ENCODE measurements at regions not wholly inside any gene's neighbourhood (a gene's known extent, or its start where the extent isn't known, plus 50 kb on each side); places are given as distances from the start of the nearest gene placed in this dataset.

DNA sequence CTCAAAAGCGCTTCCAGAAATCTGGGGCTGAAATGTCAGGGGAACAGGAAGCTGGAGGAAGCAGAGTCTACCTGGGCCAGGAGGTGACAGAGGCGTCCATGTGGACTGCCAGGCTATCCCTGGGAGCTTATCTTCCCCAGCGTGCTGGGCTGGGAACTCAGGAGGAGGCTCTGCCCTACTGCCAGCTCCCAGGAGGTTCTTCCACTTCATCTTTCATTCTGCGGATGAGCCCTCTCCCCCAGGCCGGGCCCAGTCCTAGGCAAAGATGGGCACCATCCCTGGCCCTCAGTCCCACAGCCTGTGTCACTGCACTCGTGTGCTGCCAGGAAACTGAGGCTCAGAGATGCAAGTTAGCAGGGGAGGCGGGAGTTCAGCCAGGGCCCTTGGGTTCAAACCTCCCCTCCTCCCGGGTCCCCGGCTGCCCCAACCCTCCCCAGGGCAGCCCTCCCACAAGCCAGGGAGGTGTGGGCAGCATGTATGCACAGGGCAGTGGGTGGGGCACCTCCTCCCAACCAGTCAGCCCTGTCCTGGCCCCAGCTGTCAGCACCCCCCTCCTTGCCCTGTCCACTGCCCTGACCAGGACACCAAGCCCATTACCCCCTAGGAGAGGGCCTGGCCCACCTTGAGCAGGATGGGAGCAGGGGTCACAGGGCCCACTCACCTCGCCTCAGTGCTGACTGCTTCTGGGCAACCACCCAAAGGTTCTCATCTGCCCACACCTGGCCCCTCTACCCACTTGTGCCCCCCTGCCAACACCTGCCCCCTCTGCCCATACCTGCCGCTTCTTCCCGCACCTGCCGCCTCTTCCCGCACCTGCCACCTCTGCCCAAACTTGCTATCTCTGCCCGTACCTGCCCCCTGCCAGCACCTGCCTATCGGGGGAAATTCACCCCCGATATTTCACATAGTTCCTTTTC is 226.0 kb downstream of the NPHP4 start:
- peak in 1 of 3 donors; percentile 42 for DNase-seq
- H3K27ac ChIP-seq, result no peak overlapping the region
- peak in 1 of 4 donors; percentile 33 for ATAC-seq
- H3K9me3 ChIP-seq, result no peaks in the 10 kb centered on the region
- no peaks in the 10 kb centered on the region for H3K27me3 ChIP-seq
- 79% methylated on average over 8 of the region's 17 CpGs for WGBS (ENCODE audit: insufficient coverage, low coverage, low lambda C conversion rate, missing lambda C conversion rate)
- no peak overlapping the region for H3K4me3 ChIP-seq
- intact Hi-C loops (cut with DNase I), result no loop called here
- no peaks in the 10 kb centered on the region for H3K36me3 ChIP-seq
- no peaks in the 10 kb centered on the region for H3K4me1 ChIP-seq
- TF ChIP-seq, protein P1, sequence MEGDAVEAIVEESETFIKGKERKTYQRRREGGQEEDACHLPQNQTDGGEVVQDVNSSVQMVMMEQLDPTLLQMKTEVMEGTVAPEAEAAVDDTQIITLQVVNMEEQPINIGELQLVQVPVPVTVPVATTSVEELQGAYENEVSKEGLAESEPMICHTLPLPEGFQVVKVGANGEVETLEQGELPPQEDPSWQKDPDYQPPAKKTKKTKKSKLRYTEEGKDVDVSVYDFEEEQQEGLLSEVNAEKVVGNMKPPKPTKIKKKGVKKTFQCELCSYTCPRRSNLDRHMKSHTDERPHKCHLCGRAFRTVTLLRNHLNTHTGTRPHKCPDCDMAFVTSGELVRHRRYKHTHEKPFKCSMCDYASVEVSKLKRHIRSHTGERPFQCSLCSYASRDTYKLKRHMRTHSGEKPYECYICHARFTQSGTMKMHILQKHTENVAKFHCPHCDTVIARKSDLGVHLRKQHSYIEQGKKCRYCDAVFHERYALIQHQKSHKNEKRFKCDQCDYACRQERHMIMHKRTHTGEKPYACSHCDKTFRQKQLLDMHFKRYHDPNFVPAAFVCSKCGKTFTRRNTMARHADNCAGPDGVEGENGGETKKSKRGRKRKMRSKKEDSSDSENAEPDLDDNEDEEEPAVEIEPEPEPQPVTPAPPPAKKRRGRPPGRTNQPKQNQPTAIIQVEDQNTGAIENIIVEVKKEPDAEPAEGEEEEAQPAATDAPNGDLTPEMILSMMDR (IDR thresholded peaks at IDR 0.05), result no peak
- TF ChIP-seq POLR2A (IDR thresholded peaks at IDR 0.05), result no peak

DNA sequence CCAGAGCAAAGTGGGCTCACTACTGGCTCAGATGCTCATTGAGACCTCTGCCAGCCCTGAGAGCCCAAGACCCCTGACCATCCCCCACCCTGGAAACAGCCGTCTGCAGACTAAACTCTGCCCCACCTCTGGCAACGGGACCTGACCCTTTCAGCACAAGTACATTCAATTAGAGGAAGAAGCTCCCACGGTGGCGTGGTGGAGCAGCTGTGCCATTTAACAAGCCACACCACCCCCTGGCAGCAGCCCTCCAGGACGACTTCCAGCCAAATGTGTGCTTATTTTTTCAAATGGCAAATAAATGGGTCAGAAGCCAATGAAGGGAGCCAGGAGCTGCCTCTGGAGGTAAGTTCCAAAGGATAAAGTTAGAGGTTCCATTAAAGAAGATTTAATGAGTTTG is 226.7 kb downstream of the NPHP4 start:
- H3K36me3 ChIP-seq, result no peaks in the 10 kb centered on the region
- intact Hi-C loops (cut with DNase I), result no loop called here
- no peak for DNase-seq
- H3K27me3 ChIP-seq, result no peaks in the 10 kb centered on the region
- no peak for ATAC-seq
- H3K4me3 ChIP-seq, result no peak overlapping the region
- WGBS (ENCODE audit: insufficient coverage, low coverage, low lambda C conversion rate, missing lambda C conversion rate), result 20% methylated on average over 4 of the region's 5 CpGs
- no peaks in the 10 kb centered on the region for H3K9me3 ChIP-seq
- no peak overlapping the region for H3K27ac ChIP-seq
- H3K4me1 ChIP-seq, result no peaks in the 10 kb centered on the region
- TF ChIP-seq, protein P1 (IDR thresholded peaks at IDR 0.05), result no peak
- TF ChIP-seq POLR2A (IDR thresholded peaks at IDR 0.05), result no peak

DNA sequence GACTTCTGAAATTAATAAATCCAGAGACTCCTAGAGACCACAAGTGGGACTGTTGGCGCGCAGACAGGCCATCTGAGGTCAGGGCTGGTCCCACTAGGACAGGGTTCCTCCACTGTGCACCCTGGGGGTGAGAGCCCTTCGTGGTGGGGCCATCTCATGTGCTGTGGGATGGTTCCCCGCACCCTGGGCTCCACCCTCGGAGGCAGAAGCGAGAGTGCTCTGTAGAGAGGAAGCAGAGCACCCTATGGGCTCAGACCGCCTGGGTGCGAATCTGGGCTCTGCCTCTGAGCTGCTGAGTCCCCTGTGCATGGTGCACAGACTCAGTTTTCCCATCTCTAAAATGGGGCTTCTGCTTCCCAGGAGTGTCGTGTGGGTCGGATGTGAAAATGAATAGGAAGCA is 227.3 kb downstream of the NPHP4 start:
- WGBS (ENCODE audit: insufficient coverage, low coverage, low lambda C conversion rate, missing lambda C conversion rate), result 68% methylated on average over 8 of the region's 10 CpGs
- no peaks in the 10 kb centered on the region for H3K27me3 ChIP-seq
- no peak overlapping the region for H3K27ac ChIP-seq
- DNase-seq (peak in 1 of 3 donors; percentile 44), ATAC-seq (no peak)
- no peaks in the 10 kb centered on the region for H3K36me3 ChIP-seq
- H3K4me3 ChIP-seq, result no peak overlapping the region
- H3K4me1 ChIP-seq, result no peaks in the 10 kb centered on the region
- H3K9me3 ChIP-seq, result no peaks in the 10 kb centered on the region
- TF ChIP-seq, protein P1 (IDR thresholded peaks at IDR 0.05), result no peak
- intact Hi-C loops (cut with DNase I), result no loop called here

DNA sequence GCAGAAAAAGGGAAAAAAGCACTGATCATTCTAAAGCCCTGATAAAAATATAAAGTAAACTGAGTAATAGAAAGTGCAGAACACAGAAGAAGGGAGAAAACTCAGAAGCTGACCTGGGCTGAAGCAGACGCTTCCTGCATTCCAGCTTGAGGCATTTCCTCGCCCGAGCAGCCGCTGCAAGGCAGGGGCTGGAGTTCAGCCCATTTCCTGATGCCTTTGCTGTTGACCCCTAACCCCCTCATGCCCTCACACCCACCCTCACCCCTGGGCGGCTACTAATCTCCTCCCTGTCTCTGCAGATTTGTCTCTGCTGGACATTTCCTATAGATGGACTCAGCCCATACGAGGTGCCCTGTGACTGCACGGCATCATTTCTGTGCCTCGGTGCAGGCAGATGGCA is 227.8 kb downstream of the NPHP4 start:
- intact Hi-C loops (cut with DNase I), result no loop called here
- TF ChIP-seq, protein P1 (IDR thresholded peaks at IDR 0.05), result no peak
- TF ChIP-seq POLR2A (IDR thresholded peaks at IDR 0.05), result no peak
- ATAC-seq, result no peak
- Histone ChIP-seq H3K9me3 (no peaks in the 10 kb centered on the region), H3K27ac (no peak overlapping the region), H3K36me3 (no peaks in the 10 kb centered on the region), H3K4me1 (no peaks in the 10 kb centered on the region), H3K27me3 (no peaks in the 10 kb centered on the region), H3K4me3 (no peak overlapping the region)
- WGBS (ENCODE audit: insufficient coverage, low coverage, low lambda C conversion rate, missing lambda C conversion rate), result 24% methylated on average over 8 of the region's 8 CpGs
- DNase-seq, result no peak

Data from right lobe of liver (tissue), 6 donors.